IPS DF 6.9 (cell line): ENCODE measurements at regions not wholly inside any gene's neighbourhood (a gene's known extent, or its start where the extent isn't known, plus 50 kb on each side); places are given as distances from the start of the nearest gene placed in this dataset.

Source experiments
- DNase-seq: peaks from one replicate; pipeline ENCODE4 v3.0.0-alpha.2; 2013; ENCODE audit warnings: low read depth, low spot score
- H3K27ac ChIP-seq: one replicate; pipeline ENCODE4 v1.5.1; 2013; ENCODE audit warnings: low read length, control low read depth
- H3K27me3 ChIP-seq: 2 replicates; pipeline ENCODE4 v1.6.1; 2013; ENCODE audit warnings: mild to moderate bottlenecking, low read length; ENCODE audit not compliant: control insufficient read depth, insufficient read depth
- H3K36me3 ChIP-seq: 2 replicates; pipeline ENCODE4 v1.6.1; 2013; ENCODE audit warnings: low read length; ENCODE audit not compliant: control insufficient read depth, insufficient read depth
- H3K4me1 ChIP-seq: 2 replicates; pipeline ENCODE4 v1.6.1; 2013; ENCODE audit warnings: low read length; ENCODE audit not compliant: control insufficient read depth, insufficient read depth
- H3K4me3 ChIP-seq: 2 replicates; pipeline ENCODE4 v1.5.1; 2013; ENCODE audit warnings: mild to moderate bottlenecking, low read length
- H3K9me3 ChIP-seq: 2 replicates; pipeline ENCODE4 v1.6.1; 2013; ENCODE audit warnings: low read length, inconsistent platforms; ENCODE audit not compliant: control insufficient read depth, insufficient read depth
- WGBS: extraction: QIAGEN DNeasy Blood & Tissue Kit; methylation state at CpG from one replicate; pipeline ENCODE4 v1.1.7; 2013; ENCODE audit warnings: mixed read lengths, missing lambda C conversion rate; ENCODE audit not compliant: insufficient read length, insufficient coverage; 5-methylcytosine and 5-hydroxymethylcytosine counted together

DNA sequence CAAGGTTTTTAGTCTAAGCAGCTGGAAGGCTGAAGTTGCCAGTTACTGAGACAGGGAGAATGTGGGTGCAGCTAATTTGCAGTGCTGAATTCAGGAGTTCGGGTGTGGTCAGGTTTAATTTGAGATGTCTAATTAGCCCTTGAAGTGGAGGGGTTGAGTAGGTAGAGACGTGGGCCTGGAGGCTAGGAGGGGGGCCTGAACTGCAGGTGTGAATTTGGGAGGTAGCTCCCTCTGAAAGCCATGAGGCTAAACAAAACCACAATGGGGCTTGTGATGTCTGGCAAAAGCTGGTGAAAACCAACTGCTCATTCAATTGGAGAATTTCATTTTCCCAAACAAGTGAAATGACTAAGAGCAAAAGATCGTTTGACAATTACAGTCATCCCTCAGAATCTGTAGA, 246.0 kb upstream of the NFE2L3 start:
- Histone ChIP-seq H3K4me1 (no peaks in the 10 kb centered on the region; the same call in 1 of the 2 replicates), H3K4me3 (no peak overlapping the region), H3K36me3 (no peaks in the 10 kb centered on the region), H3K27me3 (no peaks in the 10 kb centered on the region), H3K9me3 (no peaks in the 10 kb centered on the region), H3K27ac (no peak overlapping the region)
- no peak for DNase-seq
- WGBS = no CpG with 5 or more reads among the region's 3 CpGs

DNA sequence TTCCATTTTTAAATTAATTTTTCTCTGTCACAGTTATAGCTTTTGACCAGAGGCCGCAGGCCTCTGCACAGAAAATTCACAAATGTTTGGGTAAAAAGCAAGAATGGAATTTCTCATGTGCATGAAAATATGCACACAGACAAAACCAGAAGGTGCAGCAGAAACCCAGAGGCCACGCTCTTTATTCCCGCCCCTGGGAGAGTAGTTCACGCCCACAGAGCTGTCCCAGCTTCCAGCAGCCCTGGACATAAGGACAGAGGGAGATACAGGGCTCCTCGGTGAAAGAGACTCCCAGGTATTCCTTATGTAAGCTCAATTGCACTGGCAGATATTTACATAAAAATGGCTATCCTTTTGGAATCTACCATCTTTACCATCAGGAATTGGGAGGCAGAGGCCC, 245.2 kb upstream of the NFE2L3 start:
- Histone ChIP-seq H3K27ac (no peak overlapping the region), H3K36me3 (no peaks in the 10 kb centered on the region), H3K9me3 (no peaks in the 10 kb centered on the region), H3K4me1 (no peaks in the 10 kb centered on the region; the same call in 1 of the 2 replicates), H3K4me3 (no peak overlapping the region), H3K27me3 (no peaks in the 10 kb centered on the region)
- no peak for DNase-seq
- no CpG with 5 or more reads among the region's 5 CpGs for WGBS

DNA sequence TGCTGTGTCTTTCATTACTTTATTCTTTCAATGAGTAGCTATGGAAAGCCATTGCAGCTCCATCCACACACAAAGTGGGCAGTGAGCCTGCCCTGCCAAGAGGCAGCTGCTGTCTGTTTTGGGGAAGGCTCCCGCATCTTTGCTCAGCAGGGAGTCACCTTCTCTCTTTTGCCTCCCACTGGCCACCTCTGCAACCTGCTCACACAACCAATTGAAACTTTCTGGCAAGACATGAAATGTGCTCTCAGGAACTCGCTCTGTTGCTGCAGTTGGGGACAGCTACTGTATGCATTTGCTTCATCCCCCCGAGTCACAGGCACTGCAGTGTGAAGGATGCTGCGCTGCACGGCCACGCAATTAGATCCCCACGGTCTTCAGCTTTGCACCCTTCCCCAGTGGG, 244.8 kb upstream of the NFE2L3 start:
- Histone ChIP-seq H3K4me3 (no peak overlapping the region), H3K27ac (no peak overlapping the region), H3K9me3 (no peaks in the 10 kb centered on the region), H3K4me1 (no peaks in the 10 kb centered on the region; the same call in 1 of the 2 replicates), H3K36me3 (no peaks in the 10 kb centered on the region), H3K27me3 (no peaks in the 10 kb centered on the region)
- DNase-seq = no peak
- no CpG with 5 or more reads among the region's 7 CpGs for WGBS

DNA sequence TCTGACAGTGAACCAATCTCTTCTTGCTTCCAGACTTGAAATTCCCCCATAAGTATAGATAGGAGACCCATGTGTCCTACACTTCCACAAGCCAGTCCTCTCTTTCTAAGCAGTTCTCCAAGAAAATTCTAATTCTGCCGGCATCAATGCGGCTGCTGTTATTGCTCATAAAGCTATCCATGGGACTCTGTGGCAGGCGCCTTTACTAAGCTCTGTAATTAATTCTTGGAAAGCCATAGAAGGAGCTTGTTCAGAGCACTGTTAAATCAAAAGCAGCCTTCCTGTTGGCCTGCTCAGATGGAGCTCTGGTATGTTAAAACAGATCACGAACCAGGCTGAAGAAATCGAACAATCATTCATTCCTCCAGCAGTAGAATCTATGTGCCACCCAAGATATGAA, 244.3 kb upstream of the NFE2L3 start:
- Histone ChIP-seq H3K4me3 (no peak overlapping the region), H3K9me3 (no peaks in the 10 kb centered on the region), H3K27me3 (no peaks in the 10 kb centered on the region), H3K36me3 (no peaks in the 10 kb centered on the region), H3K27ac (no peak overlapping the region), H3K4me1 (no peaks in the 10 kb centered on the region; the same call in 1 of the 2 replicates)
- no CpG with 5 or more reads among the region's 5 CpGs for WGBS
- no peak for DNase-seq

DNA sequence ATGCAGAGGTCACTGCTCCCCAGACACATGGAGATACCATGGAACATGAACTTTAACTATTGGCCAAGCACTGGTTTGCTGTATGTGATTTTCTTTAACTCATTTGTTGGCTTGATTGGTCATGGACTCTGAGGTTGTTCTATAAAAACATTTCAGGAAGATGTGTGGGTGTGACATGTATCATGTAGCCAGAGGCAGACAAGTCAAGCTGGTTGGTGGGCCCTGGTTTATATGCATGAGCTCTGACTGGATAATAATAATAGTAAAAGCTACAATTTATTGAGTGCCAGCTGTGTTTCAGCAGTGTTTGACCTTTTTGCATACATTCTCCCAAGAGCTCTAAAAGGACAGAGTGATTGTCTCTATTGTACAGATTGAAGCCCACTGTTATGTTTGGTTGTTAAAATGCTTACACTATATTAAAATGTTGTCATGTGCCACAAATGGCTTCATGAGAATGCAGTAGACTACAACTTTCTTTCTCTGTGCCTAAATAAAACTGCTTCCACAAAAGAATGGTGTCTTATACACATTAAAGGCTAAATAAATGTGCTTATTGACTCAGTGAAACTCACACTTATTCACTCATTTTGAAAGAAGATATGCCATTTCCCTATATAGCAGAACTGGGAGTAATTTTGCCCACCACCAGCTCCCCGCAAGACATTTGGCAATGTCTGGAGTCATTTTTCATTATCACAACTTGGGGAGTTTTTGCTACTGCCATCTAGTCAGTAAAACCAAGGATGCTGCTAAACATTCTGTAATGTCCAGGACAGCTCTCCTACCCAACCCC, 243.6 kb upstream of the NFE2L3 start:
- Histone ChIP-seq H3K9me3 (no peaks in the 10 kb centered on the region), H3K27me3 (no peaks in the 10 kb centered on the region), H3K4me1 (no peaks in the 10 kb centered on the region; the same call in 1 of the 2 replicates), H3K27ac (no peak overlapping the region), H3K36me3 (no peaks in the 10 kb centered on the region), H3K4me3 (no peak overlapping the region)
- no peak for DNase-seq
- no CpG with 5 or more reads among the region's 1 CpG for WGBS

DNA sequence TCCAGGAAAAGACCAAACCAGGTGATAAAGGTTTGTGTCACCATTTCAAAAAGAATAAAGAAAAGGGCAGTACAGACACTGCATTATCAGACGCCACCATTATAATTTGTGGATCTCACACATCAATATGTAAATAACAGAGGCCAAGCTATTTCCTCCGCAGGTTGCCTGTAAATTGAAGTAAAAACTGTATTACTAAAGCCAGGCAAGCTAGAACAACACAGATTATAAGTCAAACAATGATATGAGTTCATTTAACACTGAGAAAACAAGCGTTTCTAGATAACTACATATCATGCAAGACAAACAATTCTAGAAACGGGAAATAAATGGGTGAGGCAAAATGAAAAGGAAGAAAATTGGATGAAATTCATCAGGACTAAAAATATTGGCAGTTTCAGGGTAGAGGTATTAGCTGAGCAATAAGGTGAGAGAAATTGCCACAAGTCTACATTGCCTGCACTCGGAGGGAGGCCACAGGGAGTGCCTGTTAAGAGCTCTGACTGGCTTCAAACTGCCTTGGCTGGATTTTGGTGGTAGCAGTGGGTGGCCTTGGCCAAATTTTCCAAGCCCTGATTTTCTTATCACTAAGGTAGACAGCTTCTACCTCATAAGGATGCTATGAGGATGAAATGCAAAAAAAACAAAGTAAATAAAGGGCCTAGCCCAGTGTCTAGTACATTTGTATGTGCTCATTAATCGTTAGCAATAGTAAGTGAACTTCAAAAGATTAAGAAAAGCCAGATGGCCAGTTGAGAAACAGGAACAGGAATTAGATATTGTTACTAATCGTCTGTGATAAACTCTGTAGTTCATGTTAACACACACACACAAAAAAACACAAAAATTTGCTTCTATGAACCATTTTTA, 240.0 kb upstream of the NFE2L3 start:
- Histone ChIP-seq H3K27me3 (no peaks in the 10 kb centered on the region), H3K36me3 (no peaks in the 10 kb centered on the region), H3K27ac (no peak overlapping the region), H3K4me3 (no peak overlapping the region), H3K4me1 (no peaks in the 10 kb centered on the region; the same call in 1 of the 2 replicates), H3K9me3 (no peaks in the 10 kb centered on the region)
- whole genome bisulfite sequencing = no CpG with 5 or more reads among the region's 7 CpGs
- DNase-seq = no peak

DNA sequence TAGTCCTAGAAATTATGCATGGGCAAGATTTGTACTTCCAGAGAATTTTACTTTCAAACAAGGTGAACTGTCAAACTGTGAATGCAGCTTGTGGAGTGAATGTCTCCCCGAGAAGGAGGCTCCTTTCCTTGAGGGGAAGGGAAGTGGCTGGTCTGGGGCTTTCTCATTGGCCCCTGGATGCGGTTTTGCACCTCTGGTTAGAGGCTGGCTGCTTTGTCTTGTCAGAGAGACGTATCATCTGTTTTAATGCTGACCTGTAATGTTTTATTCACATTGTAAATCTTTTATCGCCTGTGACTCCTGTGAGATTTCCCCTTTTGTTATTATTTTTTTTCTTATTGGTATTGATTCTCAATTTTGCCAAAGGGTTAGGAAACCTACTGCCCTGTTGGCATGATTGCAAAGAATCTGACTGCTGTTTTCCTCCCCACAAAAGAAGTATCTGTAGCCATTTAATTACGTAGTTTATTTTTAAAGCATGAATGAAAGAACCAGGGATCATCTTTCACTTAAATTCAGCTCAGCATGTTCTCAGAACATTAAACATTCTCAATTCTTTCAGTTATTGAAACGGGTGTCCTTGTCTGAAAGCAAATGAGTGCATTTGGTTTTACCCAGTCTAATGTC, 238.3 kb upstream of the NFE2L3 start:
- H3K4me3 ChIP-seq = no peak overlapping the region
- no peaks in the 10 kb centered on the region for H3K4me1 ChIP-seq
- DNase-seq = no peak
- H3K9me3 ChIP-seq = no peaks in the 10 kb centered on the region
- H3K27ac ChIP-seq = no peak overlapping the region
- no peaks in the 10 kb centered on the region for H3K27me3 ChIP-seq
- WGBS = no CpG with 5 or more reads among the region's 6 CpGs
- H3K36me3 ChIP-seq = no peaks in the 10 kb centered on the region

DNA sequence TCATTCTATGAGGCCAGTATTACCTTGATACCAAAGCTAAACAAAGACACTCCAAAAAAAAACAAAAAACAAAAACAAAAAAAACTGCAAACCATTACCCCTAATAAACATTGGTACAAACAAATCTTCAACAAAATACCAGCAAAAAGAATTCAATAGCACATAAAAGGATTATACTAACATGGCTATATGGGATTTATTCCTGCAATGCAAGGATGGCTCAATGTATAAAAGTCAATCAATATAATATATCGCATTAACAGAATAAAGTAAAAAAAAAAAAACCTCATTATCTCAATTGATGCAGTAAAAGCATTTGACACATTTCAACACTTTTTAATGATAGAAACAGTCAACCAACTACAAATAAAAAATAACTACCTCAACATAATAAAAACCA, 233.3 kb upstream of the NFE2L3 start:
- Histone ChIP-seq H3K4me1 (no peaks in the 10 kb centered on the region), H3K27me3 (no peaks in the 10 kb centered on the region), H3K9me3 (no peaks in the 10 kb centered on the region), H3K36me3 (no peaks in the 10 kb centered on the region), H3K27ac (no peak overlapping the region), H3K4me3 (no peak overlapping the region)
- no peak for DNase-seq
- no CpG with 5 or more reads among the region's 1 CpG for whole genome bisulfite sequencing

DNA sequence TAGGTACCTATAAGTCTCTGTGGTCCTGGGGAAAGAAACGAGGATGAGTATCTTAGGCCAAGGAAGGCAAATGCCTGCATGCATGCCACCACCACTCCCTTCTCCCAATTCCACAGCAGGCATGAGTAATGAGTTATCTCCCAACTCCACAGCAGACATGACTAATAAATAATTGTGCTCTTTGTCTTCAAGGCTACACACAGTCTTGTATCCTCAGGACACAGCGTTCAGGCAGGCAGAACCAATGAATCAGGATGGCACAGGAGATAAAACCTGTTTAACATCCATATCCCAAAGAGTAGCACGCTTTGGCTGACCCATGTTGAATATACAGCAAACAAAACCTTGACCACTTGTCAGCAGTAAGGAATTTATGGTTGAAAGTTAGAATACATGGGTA, 229.7 kb upstream of the NFE2L3 start:
- WGBS = no CpG with 5 or more reads among the region's 3 CpGs
- Histone ChIP-seq H3K36me3 (no peaks in the 10 kb centered on the region), H3K27me3 (no peaks in the 10 kb centered on the region)

DNA sequence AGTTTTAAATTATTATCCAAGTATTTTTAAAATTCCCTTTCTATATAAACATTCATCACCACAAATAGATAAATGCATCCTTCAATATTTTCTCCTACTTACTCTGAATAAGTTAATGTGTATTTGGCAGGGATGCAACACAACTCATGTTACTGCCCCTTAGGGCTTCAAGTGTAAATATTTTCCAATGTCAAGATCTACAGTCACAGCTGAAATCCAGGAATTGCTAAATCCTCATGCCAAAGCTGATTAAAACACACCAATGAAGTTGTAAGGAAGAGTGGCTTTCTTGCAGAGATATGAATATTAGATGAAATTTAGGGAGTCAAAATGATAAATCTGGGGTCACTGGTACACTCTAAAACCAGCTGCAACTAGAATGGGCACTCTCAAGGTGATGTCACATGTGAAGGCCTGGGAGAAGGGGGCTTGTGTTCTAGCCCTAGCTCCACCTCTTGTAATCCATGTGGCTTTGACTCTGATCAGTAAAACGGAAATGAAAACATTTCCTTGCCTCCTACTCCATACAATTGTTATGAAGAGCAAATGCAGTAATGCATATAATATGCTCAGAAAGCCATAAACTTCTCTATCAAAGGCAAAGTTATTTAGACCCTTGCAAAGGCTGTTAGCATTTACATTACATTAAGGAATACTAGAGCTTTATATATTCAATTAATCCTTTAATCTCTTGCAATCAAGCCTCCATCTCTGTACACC, 228.1 kb upstream of the NFE2L3 start:
- H3K27ac ChIP-seq = no peak overlapping the region
- DNase-seq = no peak
- no peaks in the 10 kb centered on the region; the same call in 1 of the 2 replicates for H3K4me1 ChIP-seq
- no peaks in the 10 kb centered on the region for H3K36me3 ChIP-seq
- H3K27me3 ChIP-seq = no peaks in the 10 kb centered on the region
- WGBS = no CpG with 5 or more reads among the region's 1 CpG
- H3K9me3 ChIP-seq = no peaks in the 10 kb centered on the region
- no peak overlapping the region for H3K4me3 ChIP-seq

More for the DNA sequence above, 229.7 kb upstream of the NFE2L3 start:
- Histone ChIP-seq H3K4me1 (no peaks in the 10 kb centered on the region; the same call in 1 of the 2 replicates), H3K4me3 (no peak overlapping the region), H3K9me3 (no peaks in the 10 kb centered on the region), H3K27ac (no peak overlapping the region)
- no peak for DNase-seq
